ENCODE measurements at regions not wholly inside any gene's neighbourhood (a gene's known extent, or its start where the extent isn't known, plus 50 kb on each side); places are given as distances from the start of the nearest gene placed in this dataset.

- TF ChIP-seq NR2C2 (CRISPR knock-in tag; IDR thresholded peaks at IDR 0.05; ENCODE audit: borderline replicate concordance) (no peak), FOXP1 (IDR thresholded peaks at IDR 0.05) (no peak), FOXP1 (CRISPR knock-in tag; IDR thresholded peaks at IDR 0.05) (no peak), ZNF207 (IDR thresholded peaks at IDR 0.05; ENCODE audit: borderline replicate concordance) (no peak), CTCF (CRISPR knock-in tag; IDR thresholded peaks at IDR 0.05) (no peak), TFAP4 (IDR thresholded peaks at IDR 0.05; ENCODE audit: borderline replicate concordance, low read depth) (no peak), RNF2 (conservative IDR thresholded peaks at IDR 0.05; ENCODE audit: low read depth) (no peak), JUNB (CRISPR knock-in tag; IDR thresholded peaks at IDR 0.05; ENCODE audit: borderline replicate concordance) (no peak), NR3C1 (CRISPR knock-in tag; IDR thresholded peaks at IDR 0.05) (no peak), SALL1 (CRISPR knock-in tag; IDR thresholded peaks at IDR 0.05) (no peak), CHD4 (IDR thresholded peaks at IDR 0.05; ENCODE audit: borderline replicate concordance, low read length) (no peak), EZH2 (conservative IDR thresholded peaks at IDR 0.05; ENCODE audit: low read depth, low read length) (no peak), POLR2AphosphoS5 (IDR thresholded peaks at IDR 0.05; ENCODE audit: low read depth, low read length) (no peak), KLF9 (CRISPR knock-in tag; IDR thresholded peaks at IDR 0.05; ENCODE audit: low read depth) (no peak)
Measured at GRCh38 chr12:59182658-59183455, 262.6 kb upstream of the LRIG3 start.

Data from HepG2 (cell line).